Calu3 (cell line): ENCODE measurements at regions not wholly inside any gene's neighbourhood (a gene's known extent, or its start where the extent isn't known, plus 50 kb on each side); places are given as distances from the start of the nearest gene placed in this dataset.

ENCODE experiments used
- BruUV-seq: library from RNA; stranded (reverse); fragments of 400-500 nt; replicated peaks from 2 replicates; lab custom pipeline; 2021; lab: Mats Ljungman, UMichigan
- CTCF ChIA-PET: fragments of 300-600 bp; sonication (Branson Sonifier 250); formaldehyde crosslinking; loops from one replicate; lab custom pipeline; 2022; ENCODE audit warnings: antibody characterized with exemption; lab: Charles Lee
- DNase-seq: peaks from one replicate; pipeline ENCODE4 v3.0.0; 2022
- H3K27ac Mint-ChIP-seq: one replicate; pipeline ENCODE4 v1.8.0; 2022; ENCODE audit warnings: mixed read lengths; ENCODE audit not compliant: unreplicated experiment
- H3K27me3 Mint-ChIP-seq: one replicate; pipeline ENCODE4 v1.8.0; 2022; ENCODE audit warnings: mixed read lengths; ENCODE audit not compliant: unreplicated experiment
- H3K36me3 Mint-ChIP-seq: one replicate; pipeline ENCODE4 v1.8.0; 2022; ENCODE audit warnings: mild to moderate bottlenecking, moderate library complexity, mixed read lengths; ENCODE audit not compliant: insufficient read depth, unreplicated experiment
- H3K4me1 Mint-ChIP-seq: one replicate; pipeline ENCODE4 v1.8.0; 2022; ENCODE audit warnings: mild to moderate bottlenecking, low read depth, mixed read lengths; ENCODE audit not compliant: unreplicated experiment
- H3K4me3 Mint-ChIP-seq: one replicate; pipeline ENCODE4 v1.8.0; 2022; ENCODE audit warnings: mild to moderate bottlenecking, low read depth, moderate library complexity, mixed read lengths; ENCODE audit not compliant: unreplicated experiment
- H3K9me3 Mint-ChIP-seq: one replicate; pipeline ENCODE4 v1.8.0; 2022; ENCODE audit warnings: low read depth, mixed read lengths; ENCODE audit not compliant: unreplicated experiment
- CTCF ChIP-seq: fragments of 200-600 bp; IDR thresholded peaks from one replicate; pipeline ENCODE4 v1.8.0; 2022; ENCODE audit warnings: antibody characterized with exemption; ENCODE audit not compliant: unreplicated experiment
- intact Hi-C: fragments of 100-400 bp; cut with micrococcal nuclease; formaldehyde crosslinking; loops from one replicate; pipeline ENCODE4 v1.10.0; 2022; ENCODE audit not compliant: unreplicated experiment

- H3K9me3 Mint-ChIP-seq = peaks cover 2% of the 10 kb centered on the region
- no TSS peak for BruUV-seq
These were observed 136.1 kb downstream of the QRSL1 start for GRCh38 chr6:106765496-106765895.

DNA sequence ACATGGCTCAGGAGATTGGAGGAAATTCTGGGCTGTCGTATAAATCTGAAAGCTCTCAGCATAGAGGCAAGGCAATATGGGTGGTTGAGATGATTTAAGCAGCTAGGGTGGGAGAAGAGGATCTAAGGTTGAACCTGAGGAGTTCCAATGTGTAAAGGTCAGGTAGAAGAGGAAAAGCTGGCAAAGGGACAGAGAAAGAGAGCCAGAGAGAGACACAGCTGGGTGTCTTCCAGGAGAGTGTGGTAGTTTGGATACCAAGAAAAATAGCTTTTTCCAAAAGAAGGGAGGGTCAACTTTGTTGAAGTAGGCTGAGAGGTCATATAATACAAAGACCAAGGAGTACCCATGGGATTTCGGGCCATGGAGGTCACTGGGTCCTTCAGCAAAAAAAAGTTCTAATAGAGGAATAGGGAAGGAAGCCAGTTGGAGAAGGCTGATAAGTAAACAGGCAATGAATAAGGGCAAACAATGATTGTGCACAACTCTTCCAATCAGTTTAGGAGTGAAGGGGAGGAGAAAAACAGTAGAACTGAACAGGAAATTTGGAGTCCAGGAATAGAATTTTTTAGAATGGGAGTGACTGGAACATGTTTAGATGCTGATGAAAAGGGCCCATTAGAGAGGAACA lies 135.1 kb downstream of the QRSL1 start:
- BruUV-seq = no TSS peak
- peaks cover 2% of the 10 kb centered on the region for H3K9me3 Mint-ChIP-seq
- no peaks in the 10 kb centered on the region for H3K27me3 Mint-ChIP-seq
- H3K4me3 Mint-ChIP-seq = no peak overlapping the region
- peaks cover 9% of the 10 kb centered on the region for H3K36me3 Mint-ChIP-seq
- intact Hi-C loops = no loop called here
- DNase-seq = no peak
- CTCF ChIA-PET = no interaction called here
- H3K27ac Mint-ChIP-seq = no peak overlapping the region
- peaks cover 8% of the 10 kb centered on the region for H3K4me1 Mint-ChIP-seq
- no peak for TF ChIP-seq CTCF

More at GRCh38 chr6:106765496-106765895, 136.1 kb downstream of the QRSL1 start:
- Mint-ChIP-seq H3K27ac (no peak overlapping the region), H3K27me3 (no peaks in the 10 kb centered on the region), H3K36me3 (peaks cover 2% of the 10 kb centered on the region), H3K4me1 (peaks cover 3% of the 10 kb centered on the region), H3K4me3 (no peak overlapping the region)
- CTCF ChIA-PET = no interaction called here
- no peak for DNase-seq
- no peak for TF ChIP-seq CTCF
- intact Hi-C loops = no loop called here

GRCh38 chr6:106763361-106763760 lies 134.0 kb downstream of the QRSL1 start:
- Mint-ChIP-seq H3K4me3 (no peak overlapping the region), H3K27ac (no peak overlapping the region), H3K36me3 (peaks cover 11% of the 10 kb centered on the region), H3K4me1 (peaks cover 8% of the 10 kb centered on the region), H3K9me3 (no peaks in the 10 kb centered on the region), H3K27me3 (no peaks in the 10 kb centered on the region)
- CTCF ChIA-PET = no interaction called here
- BruUV-seq = no TSS peak
- intact Hi-C loops = no loop called here
- DNase-seq = no peak
- no peak for TF ChIP-seq CTCF

DNA sequence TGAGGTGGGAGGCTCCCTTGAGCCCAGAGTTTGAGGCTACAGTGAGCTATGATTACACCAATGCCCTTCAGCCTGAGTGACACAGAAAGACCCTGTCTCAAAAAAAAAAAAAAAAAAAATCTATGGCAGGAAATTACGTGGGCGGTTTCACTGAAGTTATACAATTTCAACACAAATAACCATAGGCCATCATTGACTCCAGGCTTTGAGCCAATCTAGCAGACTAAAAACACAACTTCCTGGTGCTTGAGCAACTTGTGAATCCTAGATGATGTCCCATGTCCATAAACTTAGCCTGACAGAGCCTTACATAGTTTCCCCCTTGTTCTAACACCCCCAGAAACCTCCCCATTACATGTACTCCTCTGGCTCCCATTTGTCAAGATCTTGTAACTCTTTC lies 131.8 kb downstream of the QRSL1 start:
- no peak for DNase-seq
- TF ChIP-seq CTCF = no peak
- Mint-ChIP-seq H3K36me3 (peaks cover 11% of the 10 kb centered on the region), H3K4me1 (peaks cover 26% of the 10 kb centered on the region), H3K4me3 (no peak overlapping the region), H3K27ac (no peak overlapping the region), H3K9me3 (no peaks in the 10 kb centered on the region), H3K27me3 (no peaks in the 10 kb centered on the region)
- intact Hi-C loops = no loop called here
- no TSS peak for BruUV-seq
- CTCF ChIA-PET = no interaction called here
